ENCODE measurements at regions not wholly inside any gene's neighbourhood (a gene's known extent, or its start where the extent isn't known, plus 50 kb on each side); places are given as distances from the start of the nearest gene placed in this dataset.

DNA sequence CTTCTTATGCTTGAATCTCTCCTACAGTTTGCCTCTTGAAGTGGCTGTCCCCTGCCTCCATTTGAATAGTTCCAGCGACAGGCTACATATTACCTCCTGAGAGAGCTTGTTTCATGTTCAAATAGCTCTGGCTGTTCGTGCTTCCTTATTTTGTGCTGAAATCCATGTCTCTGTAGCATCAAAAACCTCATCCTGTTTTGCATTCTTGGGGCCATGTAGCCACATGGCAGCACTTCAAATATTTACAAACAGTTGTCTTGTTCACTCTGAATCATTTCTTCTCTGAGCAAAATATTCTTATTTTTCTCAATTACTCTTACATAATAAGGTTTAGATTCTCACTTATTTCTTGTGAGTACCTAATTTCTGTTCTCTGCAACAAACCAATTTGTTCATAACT lies 1243.1 kb upstream of the NXPH2 start:
- intact Hi-C loops (cut with DNase I) = no loop called here
- Histone ChIP-seq H3K4me1 (no peaks in the 10 kb centered on the region), H3K27ac (no peak overlapping the region), H3K4me3 (no peak overlapping the region), H3K27me3 (no peaks in the 10 kb centered on the region), H3K36me3 (no peaks in the 10 kb centered on the region), H3K9me3 (no peaks in the 10 kb centered on the region)
- DNase-seq (ENCODE audit: extremely low spot score in 2 of 2) = no peak
- TF ChIP-seq POLR2A (IDR thresholded peaks at IDR 0.05) (no peak), POLR2AphosphoS5 (IDR thresholded peaks at IDR 0.05; ENCODE audit: insufficient read depth in 1 of 2, low read depth in 1 of 2) (no peak)
- TF ChIP-seq, protein P1, sequence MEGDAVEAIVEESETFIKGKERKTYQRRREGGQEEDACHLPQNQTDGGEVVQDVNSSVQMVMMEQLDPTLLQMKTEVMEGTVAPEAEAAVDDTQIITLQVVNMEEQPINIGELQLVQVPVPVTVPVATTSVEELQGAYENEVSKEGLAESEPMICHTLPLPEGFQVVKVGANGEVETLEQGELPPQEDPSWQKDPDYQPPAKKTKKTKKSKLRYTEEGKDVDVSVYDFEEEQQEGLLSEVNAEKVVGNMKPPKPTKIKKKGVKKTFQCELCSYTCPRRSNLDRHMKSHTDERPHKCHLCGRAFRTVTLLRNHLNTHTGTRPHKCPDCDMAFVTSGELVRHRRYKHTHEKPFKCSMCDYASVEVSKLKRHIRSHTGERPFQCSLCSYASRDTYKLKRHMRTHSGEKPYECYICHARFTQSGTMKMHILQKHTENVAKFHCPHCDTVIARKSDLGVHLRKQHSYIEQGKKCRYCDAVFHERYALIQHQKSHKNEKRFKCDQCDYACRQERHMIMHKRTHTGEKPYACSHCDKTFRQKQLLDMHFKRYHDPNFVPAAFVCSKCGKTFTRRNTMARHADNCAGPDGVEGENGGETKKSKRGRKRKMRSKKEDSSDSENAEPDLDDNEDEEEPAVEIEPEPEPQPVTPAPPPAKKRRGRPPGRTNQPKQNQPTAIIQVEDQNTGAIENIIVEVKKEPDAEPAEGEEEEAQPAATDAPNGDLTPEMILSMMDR (IDR thresholded peaks at IDR 0.05) = no peak

DNA sequence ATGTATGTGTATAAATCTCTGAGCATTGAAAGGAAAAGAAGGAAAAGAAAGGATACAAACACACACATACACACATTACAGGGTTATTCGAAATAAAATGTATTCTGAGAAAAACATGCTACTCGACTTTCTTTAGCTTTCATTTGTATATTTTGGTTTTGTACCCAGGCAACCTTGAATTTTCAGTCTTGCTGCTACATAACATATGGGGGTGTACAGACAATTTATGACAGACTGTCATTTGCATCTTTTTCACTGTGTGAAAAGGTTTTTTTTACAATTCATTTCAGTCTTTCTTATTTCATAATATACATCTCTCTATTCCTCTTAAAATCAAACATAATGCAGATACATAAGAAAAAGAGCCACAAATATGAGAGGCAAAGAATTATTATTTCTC lies 1238.4 kb upstream of the NXPH2 start:
- no peaks in the 10 kb centered on the region for H3K4me1 ChIP-seq
- TF ChIP-seq POLR2A (IDR thresholded peaks at IDR 0.05) (no peak), POLR2AphosphoS5 (IDR thresholded peaks at IDR 0.05; ENCODE audit: insufficient read depth in 1 of 2, low read depth in 1 of 2) (no peak)
- TF ChIP-seq, protein P1 (IDR thresholded peaks at IDR 0.05) = no peak
- H3K27me3 ChIP-seq = no peaks in the 10 kb centered on the region
- intact Hi-C loops (cut with DNase I) = no loop called here
- DNase-seq (ENCODE audit: extremely low spot score in 2 of 2) = no peak
- no peak overlapping the region for H3K27ac ChIP-seq
- no peak overlapping the region for H3K4me3 ChIP-seq
- H3K9me3 ChIP-seq = no peaks in the 10 kb centered on the region
- H3K36me3 ChIP-seq = no peaks in the 10 kb centered on the region

DNA sequence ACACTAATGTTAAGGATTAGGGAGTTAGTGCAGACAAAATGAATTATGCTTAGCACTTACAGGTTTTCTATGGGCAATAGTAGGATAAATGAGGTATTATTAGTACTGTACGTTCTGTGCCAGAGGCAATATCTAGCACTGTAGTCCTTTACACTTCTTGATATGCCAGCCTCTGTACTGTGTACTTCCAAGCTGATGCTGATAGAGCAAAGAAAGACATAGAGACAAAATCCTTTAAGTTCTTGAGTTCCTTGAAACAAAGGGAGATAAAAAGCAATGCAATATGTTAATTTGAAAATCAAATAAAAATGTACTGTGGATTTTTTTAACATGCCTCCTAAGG lies 1234.0 kb upstream of the NXPH2 start:
- Histone ChIP-seq H3K9me3 (no peaks in the 10 kb centered on the region), H3K4me3 (no peak overlapping the region), H3K27me3 (no peaks in the 10 kb centered on the region), H3K27ac (no peak overlapping the region), H3K4me1 (no peaks in the 10 kb centered on the region), H3K36me3 (no peaks in the 10 kb centered on the region)
- TF ChIP-seq, protein P1 (IDR thresholded peaks at IDR 0.05) = no peak
- TF ChIP-seq POLR2AphosphoS5 (IDR thresholded peaks at IDR 0.05; ENCODE audit: insufficient read depth in 1 of 2, low read depth in 1 of 2) (no peak), POLR2A (IDR thresholded peaks at IDR 0.05) (no peak)
- no peak for DNase-seq (ENCODE audit: extremely low spot score in 2 of 2)
- intact Hi-C loops (cut with DNase I) = no loop called here

DNA sequence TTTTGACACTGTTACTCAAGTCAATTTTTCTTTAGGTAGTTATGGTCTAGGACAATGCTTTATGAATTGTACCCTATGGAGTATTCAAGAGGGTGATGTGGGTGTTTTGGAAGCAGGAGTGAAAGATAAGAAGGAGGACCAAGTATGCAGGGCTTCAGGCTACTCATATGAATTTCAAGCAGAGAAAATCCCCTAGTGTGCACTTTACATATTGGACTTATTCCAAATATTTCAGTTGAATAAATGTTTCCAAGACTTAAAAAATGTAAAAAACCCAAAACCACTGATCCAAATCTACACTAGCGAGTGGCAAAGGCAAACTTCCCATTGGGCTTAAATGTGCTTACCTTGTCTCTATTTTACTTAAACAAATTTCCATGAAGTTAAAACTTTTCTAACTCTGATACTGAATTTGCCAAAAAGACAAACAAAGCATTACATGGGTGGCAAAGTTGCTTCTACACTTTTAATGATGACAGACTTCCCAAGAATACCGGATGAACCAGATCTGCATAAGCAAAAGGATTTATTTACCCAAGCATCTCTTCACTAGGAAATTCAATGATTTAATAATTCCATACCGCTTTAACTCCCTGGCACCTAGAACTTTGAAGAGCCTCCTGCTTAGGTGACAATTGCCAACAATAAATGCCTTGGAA lies 1233.5 kb upstream of the NXPH2 start:
- Histone ChIP-seq H3K36me3 (no peaks in the 10 kb centered on the region), H3K4me1 (no peaks in the 10 kb centered on the region), H3K4me3 (no peak overlapping the region), H3K27me3 (no peaks in the 10 kb centered on the region), H3K27ac (no peak overlapping the region), H3K9me3 (no peaks in the 10 kb centered on the region)
- TF ChIP-seq POLR2A (IDR thresholded peaks at IDR 0.05) (no peak), POLR2AphosphoS5 (IDR thresholded peaks at IDR 0.05; ENCODE audit: insufficient read depth in 1 of 2, low read depth in 1 of 2) (no peak)
- TF ChIP-seq, protein P1 (IDR thresholded peaks at IDR 0.05) = no peak
- DNase-seq (ENCODE audit: extremely low spot score in 2 of 2) = no peak
- intact Hi-C loops (cut with DNase I) = no loop called here

DNA sequence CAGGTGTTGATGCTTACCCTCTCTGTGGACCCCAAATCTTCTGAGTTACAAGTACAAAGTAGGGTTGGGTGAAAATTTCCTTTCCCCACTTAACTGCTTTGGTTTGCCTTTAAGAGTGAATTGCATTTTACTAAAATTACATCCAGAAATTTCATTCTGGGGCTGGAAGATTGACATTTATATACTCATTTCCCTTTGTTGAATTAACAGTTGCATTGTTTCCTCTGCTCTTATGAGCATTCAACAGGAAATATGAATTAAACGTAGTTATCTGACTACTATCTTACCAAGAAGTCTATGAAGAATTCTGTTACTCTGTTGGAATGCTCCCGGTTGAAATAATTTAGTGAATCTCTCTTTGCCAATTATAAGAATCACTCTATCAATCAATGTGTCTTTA lies 1231.1 kb upstream of the NXPH2 start:
- Histone ChIP-seq H3K36me3 (no peaks in the 10 kb centered on the region), H3K27me3 (no peaks in the 10 kb centered on the region), H3K4me3 (no peak overlapping the region), H3K27ac (no peak overlapping the region), H3K4me1 (no peaks in the 10 kb centered on the region), H3K9me3 (no peaks in the 10 kb centered on the region)
- DNase-seq (ENCODE audit: extremely low spot score in 2 of 2) = no peak
- intact Hi-C loops (cut with DNase I) = no loop called here
- TF ChIP-seq POLR2AphosphoS5 (IDR thresholded peaks at IDR 0.05; ENCODE audit: insufficient read depth in 1 of 2, low read depth in 1 of 2) (no peak), POLR2A (IDR thresholded peaks at IDR 0.05) (no peak)
- TF ChIP-seq, protein P1 (IDR thresholded peaks at IDR 0.05) = no peak

Data from vagina (tissue), 2 donors.